H1 (cell line): ENCODE measurements at regions not wholly inside any gene's neighbourhood (a gene's known extent, or its start where the extent isn't known, plus 50 kb on each side); places are given as distances from the start of the nearest gene placed in this dataset.
"Not testable (repeated sequence)": the region's sequence is repeated elsewhere in the genome, so short reads cannot be mapped to it uniquely, and the experiment has no call there.

Experiments
- CTCF ChIA-PET: fragments of 300-600 bp; sonication (Branson Sonifier 250); formaldehyde crosslinking; loops from one replicate; lab custom pipeline; 2021; ENCODE audit not compliant: partially characterized antibody; lab: Charles Lee
- POLR2A ChIA-PET: fragments of 300-600 bp; sonication (Branson Sonifier 250); formaldehyde crosslinking; loops from one replicate; lab custom pipeline; 2021; ENCODE audit warnings: inconsistent platforms; ENCODE audit not compliant: partially characterized antibody; lab: Charles Lee
- DNase-seq, 2 experiments: peaks; one replicate each; pipeline versions ENCODE4 v3.0.0 to v3.0.0-alpha.2; 2010 to 2022; ENCODE audit warnings: low spot score in 2 of 2, low read depth in 1 of 2, mixed read lengths in 1 of 2
- FAIRE-seq: peaks from 2 replicates; lab custom pipeline; 2011; peaks lifted over from hg19 to GRCh38; lab: Jason Lieb, UNC
- H2AFZ ChIP-seq: 2 replicates; pipeline ENCODE4 v1.8.1; 2012; ENCODE audit warnings: low read length, inconsistent platforms
- H2AK5ac ChIP-seq: 2 replicates; pipeline ENCODE4 v1.6.1; 2013; ENCODE audit warnings: low read depth, low read length
- H2BK120ac ChIP-seq: replicated peaks from 2 replicates; pipeline ENCODE3; 2013; ENCODE audit warnings: low read depth, low read length, inconsistent platforms
- H2BK12ac ChIP-seq: 2 replicates; pipeline ENCODE4 v1.6.1; 2013; ENCODE audit warnings: low read depth, low read length
- H2BK15ac ChIP-seq: 2 replicates; pipeline ENCODE4 v1.6.1; 2013; ENCODE audit warnings: low read length
- H2BK20ac ChIP-seq: 2 replicates; pipeline ENCODE4 v1.6.1; 2013; ENCODE audit warnings: low read length
- H2BK5ac ChIP-seq: 2 replicates; pipeline ENCODE4 v1.6.1; 2013; ENCODE audit warnings: low read depth, low read length
- H3K14ac ChIP-seq: 2 replicates; pipeline ENCODE4 v1.6.1; 2013; ENCODE audit warnings: inconsistent platforms; ENCODE audit not compliant: insufficient read length
- H3K18ac ChIP-seq: 2 replicates; pipeline ENCODE4 v1.6.1; 2013; ENCODE audit warnings: low read length; ENCODE audit errors: extremely low read depth
- H3K23ac ChIP-seq: 2 replicates; pipeline ENCODE4 v1.6.1; 2013; ENCODE audit warnings: inconsistent platforms; ENCODE audit not compliant: insufficient read length
- H3K23me2 ChIP-seq: 2 replicates; pipeline ENCODE4 v1.6.1; 2013; ENCODE audit warnings: low read depth, low read length
- H3K27ac ChIP-seq: 2 replicates; pipeline ENCODE4 v1.6.1; 2011; ENCODE audit warnings: low read depth, low read length, inconsistent platforms
- H3K27me3 ChIP-seq, 4 experiments: replicated peaks in 1 of 4; 1 replicate in 1 of 4; 2 replicates in 3 of 4; pipeline versions ENCODE4 v1.6.1 to v1.8.1; 2011 to 2013; ENCODE audit warnings: low read length in 3 of 4, mild to moderate bottlenecking in 3 of 4, inconsistent platforms in 2 of 4, mixed read lengths in 2 of 4, moderate library complexity in 1 of 4; ENCODE audit not compliant: control insufficient read depth in 3 of 4, insufficient read depth in 3 of 4; ENCODE audit errors: extremely low read depth in 1 of 4
- H3K36me3 ChIP-seq, 4 experiments: 2 replicates each; pipeline versions ENCODE4 v1.6.1 to v1.8.1; 2011 to 2013; ENCODE audit warnings: mild to moderate bottlenecking in 4 of 4, low read length in 3 of 4, moderate library complexity in 2 of 4, control low read depth in 1 of 4, inconsistent platforms in 1 of 4; ENCODE audit not compliant: insufficient read depth in 4 of 4, control insufficient read depth in 2 of 4
- H3K4ac ChIP-seq: replicated peaks from 2 replicates; pipeline ENCODE3; 2013; ENCODE audit warnings: low read length, low read depth, mixed read lengths, inconsistent platforms; ENCODE audit not compliant: insufficient read length
- H3K4me1 ChIP-seq, 4 experiments: replicated peaks in 1 of 4; 1 replicate in 1 of 4; 2 replicates in 3 of 4; pipeline versions ENCODE4 v1.6.1 to v1.8.1; 2011 to 2013; ENCODE audit warnings: low read length in 3 of 4, inconsistent platforms in 2 of 4, mixed read lengths in 1 of 4; ENCODE audit not compliant: insufficient read depth in 4 of 4, control insufficient read depth in 3 of 4
- H3K4me2 ChIP-seq, 2 experiments: 2 replicates each; pipeline versions ENCODE4 v1.6.1 to v1.8.1; 2011 to 2013; ENCODE audit warnings: low read depth in 2 of 2, low read length in 2 of 2, control low read depth in 1 of 2, inconsistent platforms in 1 of 2, mild to moderate bottlenecking in 1 of 2; ENCODE audit not compliant: insufficient read depth in 1 of 2
- H3K4me3 ChIP-seq, 4 experiments: fragments of 200-600, 300-600 bp in 1 of 4; sonication (generic), shearing (Covaris generic), sonication (Bioruptor Twin) in 1 of 4; 2 replicates each; pipeline versions ENCODE4 v1.5.1 to v1.8.1; 2011 to 2016; ENCODE audit warnings: low read length in 4 of 4, low read depth in 3 of 4, control low read depth in 2 of 4, inconsistent platforms in 2 of 4, mild to moderate bottlenecking in 2 of 4, mixed read lengths in 1 of 4, moderate library complexity in 1 of 4; ENCODE audit not compliant: insufficient read depth in 2 of 4; ENCODE audit errors: extremely low read depth in 1 of 4
- H3K56ac ChIP-seq: replicated peaks from 2 replicates; pipeline ENCODE3; 2013; ENCODE audit warnings: low read depth, mild to moderate bottlenecking, mixed read lengths, low read length, inconsistent platforms; ENCODE audit not compliant: insufficient read length
- H3K79me1 ChIP-seq: 2 replicates; pipeline ENCODE4 v1.6.1; 2013; ENCODE audit warnings: low read depth, low read length, control low read depth
- H3K79me2 ChIP-seq, 2 experiments: 2 replicates each; pipeline versions ENCODE4 v1.6.1 to v1.8.1; 2012 to 2013; ENCODE audit warnings: low read length in 2 of 2, mild to moderate bottlenecking in 2 of 2, inconsistent platforms in 1 of 2; ENCODE audit not compliant: insufficient read depth in 2 of 2, control insufficient read depth in 1 of 2
- H3K9ac ChIP-seq, 4 experiments: replicated peaks in 1 of 4; 1 replicate in 1 of 4; 2 replicates in 3 of 4; pipeline versions ENCODE4 v1.6.1 to v1.8.1; 2011 to 2013; ENCODE audit warnings: low read depth in 3 of 4, low read length in 3 of 4, control low read depth in 2 of 4, mild to moderate bottlenecking in 2 of 4, moderate library complexity in 2 of 4, inconsistent platforms in 1 of 4; ENCODE audit errors: extremely low read depth in 1 of 4
- H3K9me3 ChIP-seq, 2 experiments: 2 replicates each; pipeline versions ENCODE4 v1.6.1 to v1.8.1; 2012 to 2013; ENCODE audit warnings: mild to moderate bottlenecking in 2 of 2, moderate library complexity in 2 of 2, control low read depth in 1 of 2, inconsistent platforms in 1 of 2, low read depth in 1 of 2, low read length in 1 of 2, mixed read lengths in 1 of 2; ENCODE audit not compliant: insufficient read depth in 2 of 2
- H4K20me1 ChIP-seq, 2 experiments: replicated peaks in 1 of 2; 2 replicates each; pipeline versions ENCODE3 to v1.8.1; 2011 to 2013; ENCODE audit warnings: inconsistent platforms in 2 of 2, low read length in 2 of 2, mild to moderate bottlenecking in 1 of 2; ENCODE audit not compliant: insufficient read depth in 2 of 2, control insufficient read depth in 1 of 2
- H4K5ac ChIP-seq: 2 replicates; pipeline ENCODE4 v1.6.1; 2013; ENCODE audit warnings: low read length, low read depth, mixed read lengths, inconsistent platforms; ENCODE audit not compliant: insufficient read length
- H4K8ac ChIP-seq: 2 replicates; pipeline ENCODE4 v1.8.0; 2013; ENCODE audit warnings: mild to moderate bottlenecking, moderate library complexity, low read length, inconsistent platforms; ENCODE audit not compliant: insufficient read depth; ENCODE audit errors: extremely low read depth
- H4K91ac ChIP-seq: replicated peaks from 2 replicates; pipeline ENCODE3; 2013; ENCODE audit warnings: low read length, mixed read lengths, inconsistent platforms; ENCODE audit not compliant: insufficient read length
- RXRA ChIP-seq: IDR thresholded peaks from 2 replicates; pipeline ENCODE4 v1.6.1; 2011; ENCODE audit warnings: low read depth, mild to moderate bottlenecking, low read length, moderate library complexity; ENCODE audit not compliant: insufficient read depth
- WGBS, 2 experiments: shearing (Covaris generic) in 1 of 2; methylation state at CpG; one replicate each; pipeline versions ENCODE4 v1.1.6 to v1.1.7; 2013 to 2015; ENCODE audit warnings: low lambda C conversion rate in 2 of 2, mixed read lengths in 2 of 2, inconsistent platforms in 1 of 2, low coverage in 1 of 2, missing lambda C conversion rate in 1 of 2; ENCODE audit not compliant: insufficient replicate concordance in 2 of 2, insufficient coverage in 1 of 2, insufficient read length in 1 of 2; ENCODE audit errors: extremely low coverage in 1 of 2, missing lambda C conversion rate in 1 of 2; 5-methylcytosine and 5-hydroxymethylcytosine counted together

DNA sequence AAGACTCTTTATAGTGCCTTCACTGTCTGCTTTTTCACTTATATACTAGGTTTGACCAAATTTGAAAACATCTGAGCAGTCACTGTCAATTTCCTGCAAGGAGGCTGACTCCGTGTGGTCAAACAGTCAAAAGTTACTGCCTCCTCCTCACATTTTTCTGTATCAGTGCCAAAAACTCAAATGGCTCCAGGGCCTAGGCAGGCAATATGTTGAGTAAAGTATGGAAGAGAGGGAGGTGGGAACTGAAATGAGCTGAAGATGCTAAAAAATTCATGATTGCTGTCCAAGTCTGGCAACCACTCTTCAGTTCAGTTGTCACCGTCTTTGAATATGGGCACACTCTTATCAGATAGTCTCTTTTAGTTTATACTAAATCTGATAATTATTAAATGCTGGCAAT is 551.6 kb downstream of the CCSER2 start (continued):
- no peak for TF ChIP-seq RXRA
- TF ChIP-seq, all 59 proteins: peak for 0

DNA sequence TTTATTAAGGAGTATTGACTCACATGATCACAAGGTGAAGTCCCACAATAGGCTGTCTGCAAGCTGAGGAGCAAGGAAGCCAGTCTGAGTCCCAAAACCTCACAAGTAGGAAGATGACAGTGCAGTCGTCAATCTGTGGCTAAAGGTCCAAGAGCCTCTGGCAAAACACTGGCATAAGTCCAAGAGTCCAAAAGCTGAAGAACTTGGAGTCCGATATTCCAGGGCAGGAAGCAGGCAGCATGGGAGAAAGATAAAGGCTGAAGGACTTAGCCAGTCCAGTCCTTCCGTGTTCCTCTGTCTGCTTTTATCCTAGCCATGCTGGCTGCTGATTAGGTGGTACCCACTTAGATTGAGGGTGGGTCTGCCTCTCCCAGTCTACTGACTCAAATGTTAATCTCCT is 553.3 kb downstream of the CCSER2 start:
- H3K4ac ChIP-seq, H2BK20ac ChIP-seq, H3K23ac ChIP-seq, H3K56ac ChIP-seq, CTCF ChIA-PET, H2AFZ ChIP-seq, H3K9ac ChIP-seq, H3K18ac ChIP-seq, H2BK120ac ChIP-seq, H3K27ac ChIP-seq, H4K20me1 ChIP-seq, POLR2A ChIA-PET, H2BK12ac ChIP-seq, H2AK5ac ChIP-seq, H3K36me3 ChIP-seq, H4K8ac ChIP-seq, H4K91ac ChIP-seq, H3K23me2 ChIP-seq, H3K4me3 ChIP-seq, H3K79me1 ChIP-seq, H2BK15ac ChIP-seq, H3K79me2 ChIP-seq, H3K27me3 ChIP-seq, H3K4me2 ChIP-seq, H3K14ac ChIP-seq, H2BK5ac ChIP-seq, H3K4me1 ChIP-seq, H3K9me3 ChIP-seq, DNase-seq, FAIRE-seq, H4K5ac ChIP-seq: not testable (repeated sequence)
- 89% methylated on average over 3 of the region's 3 CpGs; no CpG with 5 or more reads in 1 of the 2 experiments for WGBS, 2 experiments
